ENCODE measurements at regions not wholly inside any gene's neighbourhood (a gene's known extent, or its start where the extent isn't known, plus 50 kb on each side); places are given as distances from the start of the nearest gene placed in this dataset.

DNA sequence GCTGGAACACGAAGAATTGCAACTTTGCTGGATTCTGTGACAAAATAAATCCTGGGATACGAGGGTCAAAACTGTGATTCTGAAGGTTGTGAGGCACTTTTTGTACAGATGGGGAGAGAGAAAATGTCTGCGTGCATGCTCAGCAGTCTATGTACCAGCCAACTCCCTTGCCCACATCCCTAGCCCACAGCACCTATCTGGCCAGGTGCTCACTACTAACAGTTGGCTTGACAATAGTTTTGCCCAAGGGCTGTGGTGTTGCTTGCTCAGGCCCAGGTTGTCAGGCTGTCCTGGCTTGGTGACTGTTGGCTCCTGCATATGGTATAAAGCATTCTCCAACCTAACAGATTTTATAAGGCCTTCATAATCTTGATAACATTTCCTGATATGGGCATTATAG lies 102.0 kb downstream of the DMRT2 start:
- TF ChIP-seq, protein P1, sequence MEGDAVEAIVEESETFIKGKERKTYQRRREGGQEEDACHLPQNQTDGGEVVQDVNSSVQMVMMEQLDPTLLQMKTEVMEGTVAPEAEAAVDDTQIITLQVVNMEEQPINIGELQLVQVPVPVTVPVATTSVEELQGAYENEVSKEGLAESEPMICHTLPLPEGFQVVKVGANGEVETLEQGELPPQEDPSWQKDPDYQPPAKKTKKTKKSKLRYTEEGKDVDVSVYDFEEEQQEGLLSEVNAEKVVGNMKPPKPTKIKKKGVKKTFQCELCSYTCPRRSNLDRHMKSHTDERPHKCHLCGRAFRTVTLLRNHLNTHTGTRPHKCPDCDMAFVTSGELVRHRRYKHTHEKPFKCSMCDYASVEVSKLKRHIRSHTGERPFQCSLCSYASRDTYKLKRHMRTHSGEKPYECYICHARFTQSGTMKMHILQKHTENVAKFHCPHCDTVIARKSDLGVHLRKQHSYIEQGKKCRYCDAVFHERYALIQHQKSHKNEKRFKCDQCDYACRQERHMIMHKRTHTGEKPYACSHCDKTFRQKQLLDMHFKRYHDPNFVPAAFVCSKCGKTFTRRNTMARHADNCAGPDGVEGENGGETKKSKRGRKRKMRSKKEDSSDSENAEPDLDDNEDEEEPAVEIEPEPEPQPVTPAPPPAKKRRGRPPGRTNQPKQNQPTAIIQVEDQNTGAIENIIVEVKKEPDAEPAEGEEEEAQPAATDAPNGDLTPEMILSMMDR (IDR thresholded peaks at IDR 0.05) = no peak
- TF ChIP-seq POLR2A (IDR thresholded peaks at IDR 0.05) = no peak

Data from Peyer's patch (tissue), 4 donors.